ENCODE measurements at regions not wholly inside any gene's neighbourhood (a gene's known extent, or its start where the extent isn't known, plus 50 kb on each side); places are given as distances from the start of the nearest gene placed in this dataset.

DNA sequence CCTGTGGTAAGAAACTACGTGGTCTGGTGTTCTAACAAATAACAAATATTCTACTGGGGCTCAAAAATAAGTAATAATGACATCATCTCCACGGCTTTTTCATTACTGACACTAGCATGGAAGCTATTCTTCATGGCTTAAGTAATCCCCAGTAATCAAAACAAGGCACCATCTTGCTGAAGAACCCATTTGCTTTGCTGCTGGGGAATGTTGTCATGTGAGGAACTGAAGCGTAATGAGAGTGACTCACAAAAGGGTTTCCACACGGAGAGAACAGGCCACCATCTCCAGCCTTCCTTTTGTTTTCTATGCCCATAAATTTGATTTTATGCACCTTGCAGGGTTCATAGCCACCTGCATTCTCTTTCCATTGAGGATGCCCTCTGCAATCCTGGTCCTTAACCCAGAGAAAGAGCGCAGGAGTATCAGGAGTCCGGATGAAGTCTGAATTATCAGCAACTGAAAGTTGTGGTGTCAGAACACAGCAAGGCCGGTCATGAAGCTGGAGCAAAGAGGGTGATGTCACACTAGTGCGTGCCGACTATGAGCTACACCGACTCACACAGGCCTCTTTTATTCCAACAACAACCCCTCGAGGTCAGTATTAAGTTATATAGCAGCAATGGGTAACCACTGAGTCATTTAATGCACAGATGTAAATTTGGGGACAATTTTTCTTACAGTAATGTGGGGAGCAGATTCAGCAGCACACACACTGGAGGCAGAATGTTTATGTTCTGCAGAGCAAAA lies 173.7 kb upstream of the SSTR4 start:
- DNase-seq (ENCODE audit: low read depth): no peak

DNA sequence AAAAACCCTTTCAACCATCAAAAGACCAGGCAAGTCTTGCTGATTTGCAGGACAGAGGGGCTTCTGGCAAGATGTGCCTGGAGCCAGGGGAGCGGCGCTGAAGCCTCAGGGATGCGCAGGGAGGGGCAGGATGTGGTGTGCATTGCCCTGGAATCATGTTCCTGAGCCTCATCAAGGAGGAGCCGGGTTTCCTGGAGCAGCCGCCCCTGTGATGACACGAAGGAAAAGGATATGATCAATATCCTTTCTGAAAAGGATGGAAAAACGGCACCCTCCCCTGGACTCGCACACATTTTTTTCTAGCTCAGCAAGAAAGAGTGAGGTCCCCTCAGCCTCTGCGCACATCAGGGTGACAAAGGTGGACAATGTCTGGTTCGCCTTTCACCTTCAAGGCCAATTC lies 173.1 kb upstream of the SSTR4 start:
- no peak for DNase-seq (ENCODE audit: low read depth)

DNA sequence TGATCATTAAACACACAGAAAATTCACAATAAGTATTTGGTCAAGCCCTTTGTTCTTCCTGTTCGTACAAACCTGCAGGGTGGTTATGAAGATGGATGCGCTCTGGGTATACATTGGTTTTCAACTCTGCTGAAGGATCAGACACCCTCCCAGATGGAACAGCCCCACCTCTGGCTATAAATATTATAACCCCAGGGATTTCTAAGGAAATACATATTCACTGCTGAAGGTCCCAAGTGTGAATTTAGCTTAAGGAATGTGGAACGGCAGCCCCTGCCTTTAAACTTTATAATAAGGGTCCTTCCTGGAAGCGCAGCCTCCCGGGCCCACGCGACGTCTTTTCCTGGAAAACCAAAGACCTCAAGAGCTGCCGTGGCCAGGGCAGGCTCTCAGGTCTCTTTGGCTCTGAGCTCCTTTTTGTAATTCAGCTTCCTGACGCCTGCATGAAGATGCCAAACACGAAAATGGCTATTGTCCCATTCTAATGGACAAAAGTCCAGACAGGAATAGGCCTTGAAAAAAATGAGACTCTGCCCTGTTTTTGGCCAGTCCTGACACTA lies 172.4 kb upstream of the SSTR4 start:
- DNase-seq (ENCODE audit: low read depth): no peak

DNA sequence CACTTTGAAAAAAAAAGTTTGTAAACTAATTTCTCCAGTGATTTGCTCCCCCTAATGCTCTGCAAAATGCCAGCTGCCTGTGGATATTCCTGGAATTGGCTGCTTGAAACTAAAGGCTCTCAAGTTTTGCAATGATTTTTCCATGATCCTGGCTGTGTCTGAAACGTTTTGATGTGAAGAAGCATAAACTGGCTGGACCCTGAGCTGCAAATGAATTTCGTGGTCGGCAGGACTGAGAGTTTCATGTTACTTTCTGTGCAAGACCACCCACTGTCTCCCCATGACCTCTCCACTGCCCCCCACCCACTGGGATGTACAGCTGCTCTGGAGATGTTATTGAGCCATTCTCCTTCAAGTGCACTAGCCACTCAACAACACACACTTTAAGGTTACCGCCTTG lies 171.3 kb upstream of the SSTR4 start:
- DNase-seq (ENCODE audit: low read depth): no peak

DNA sequence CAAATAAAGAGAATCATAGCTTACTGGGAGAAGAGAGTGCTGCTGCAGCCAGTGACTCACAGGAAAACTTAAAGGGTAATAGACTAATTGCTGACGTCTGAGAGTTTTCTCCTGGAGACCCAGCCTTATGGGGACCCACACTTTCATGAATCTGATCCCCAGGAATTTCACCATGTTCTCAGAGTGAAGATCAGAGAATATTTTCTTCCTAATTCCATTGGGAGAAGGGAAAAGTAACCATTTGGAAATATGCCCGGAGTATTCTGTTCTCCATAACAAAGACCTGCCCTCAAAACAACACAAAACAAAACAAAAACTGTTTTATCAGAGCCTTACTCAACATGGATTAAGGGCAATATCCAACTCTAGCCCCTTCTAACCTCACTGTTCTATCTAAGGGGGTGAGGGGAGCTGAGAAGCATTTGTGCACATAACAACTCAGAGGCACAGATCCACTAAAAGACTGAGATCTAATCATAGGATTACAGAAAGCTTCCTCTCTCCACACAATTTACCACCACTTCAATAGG lies 168.2 kb upstream of the SSTR4 start:
- no peak for DNase-seq (ENCODE audit: low read depth)

DNA sequence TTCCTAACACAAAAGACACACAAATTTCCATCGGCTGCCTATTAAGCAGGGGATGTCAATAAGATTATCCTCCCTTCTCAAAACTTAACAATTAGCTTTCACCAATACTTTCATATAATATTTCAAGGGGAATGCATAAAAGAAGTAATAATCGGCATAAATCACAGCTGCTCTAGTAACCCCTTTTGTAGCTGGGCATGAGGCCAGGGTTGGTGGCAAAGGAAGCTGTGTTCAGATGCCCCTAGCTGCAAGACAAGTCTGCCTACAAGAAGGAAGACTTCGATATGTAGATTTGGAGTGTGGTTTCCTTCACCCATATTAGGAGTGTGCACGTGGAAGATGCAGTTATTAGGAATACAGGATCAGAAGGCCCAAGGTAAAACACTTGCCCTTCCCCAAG lies 156.9 kb upstream of the SSTR4 start:
- DNase-seq (ENCODE audit: low read depth): no peak

DNA sequence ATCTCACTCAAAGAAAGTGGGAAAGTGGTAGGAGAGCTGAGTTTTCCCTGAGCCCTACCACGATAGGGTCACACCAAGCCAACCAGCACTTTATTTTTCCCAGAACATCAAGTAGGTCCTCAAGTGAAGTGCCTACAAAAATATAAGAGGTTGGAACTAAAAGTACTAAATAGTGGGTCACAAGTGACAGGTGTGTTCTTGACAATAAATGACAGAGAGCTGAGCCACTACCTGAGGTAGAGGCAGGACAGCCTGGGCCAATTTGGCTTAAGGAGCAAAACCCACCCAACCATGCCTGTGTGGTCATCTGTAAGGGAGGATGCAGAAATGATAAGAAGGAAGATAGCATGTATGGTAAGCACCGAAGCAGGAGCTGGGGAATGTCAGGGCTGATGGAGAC lies 154.8 kb upstream of the SSTR4 start:
- DNase-seq (ENCODE audit: low read depth): no peak

DNA sequence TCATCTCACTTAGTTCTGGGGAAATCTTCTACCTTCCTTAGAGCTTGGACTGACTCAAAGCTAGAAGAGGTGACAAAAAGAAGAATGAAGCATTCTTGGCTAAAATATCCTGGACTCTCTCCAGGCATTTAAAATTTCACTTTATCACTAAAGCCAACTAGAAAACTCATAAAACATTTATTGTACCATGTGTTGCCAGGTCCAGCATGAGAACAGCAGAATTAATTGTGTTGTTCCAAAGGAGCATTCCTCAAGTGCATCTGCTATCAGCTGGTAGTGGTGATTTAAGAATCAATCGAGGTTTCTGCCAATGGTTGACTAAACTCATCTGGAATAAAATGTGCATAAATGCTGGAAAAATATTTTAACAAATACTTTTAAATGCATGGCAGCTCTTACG lies 147.3 kb upstream of the SSTR4 start:
- DNase-seq (ENCODE audit: low read depth): no peak

DNA sequence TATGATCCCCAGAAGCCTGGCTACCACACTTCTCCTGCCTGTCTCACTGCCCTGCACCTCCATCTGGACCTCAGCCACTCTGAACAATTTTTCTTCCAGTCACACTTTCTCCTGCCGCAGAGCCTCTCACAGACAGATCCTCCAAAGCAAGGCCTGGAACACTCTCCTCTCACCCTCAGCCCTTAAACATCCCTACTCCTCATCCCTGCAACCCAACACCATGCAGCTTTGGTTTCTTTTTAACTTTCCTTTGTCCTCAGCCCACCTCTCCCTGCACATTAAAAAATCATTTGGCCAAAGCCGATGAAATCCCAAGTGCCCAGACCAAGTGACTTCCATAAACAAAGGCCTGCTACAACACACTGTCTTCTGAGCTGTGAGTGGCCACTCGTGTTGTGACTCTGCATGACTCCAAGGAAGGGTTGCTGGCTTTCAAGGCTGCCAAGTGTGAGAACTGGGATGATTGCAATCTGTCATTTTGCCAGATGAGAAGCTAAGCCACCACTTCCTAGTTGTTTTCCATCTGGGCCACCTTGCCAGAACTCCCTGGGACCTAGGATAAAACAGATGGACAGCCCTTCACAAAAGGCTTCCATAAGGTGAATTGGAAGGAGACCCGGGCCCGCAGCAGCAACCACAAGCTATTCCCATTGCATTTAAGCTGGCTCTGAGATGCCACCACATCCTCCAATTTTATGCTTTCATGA lies 144.4 kb upstream of the SSTR4 start:
- DNase-seq (ENCODE audit: low read depth): no peak

DNA sequence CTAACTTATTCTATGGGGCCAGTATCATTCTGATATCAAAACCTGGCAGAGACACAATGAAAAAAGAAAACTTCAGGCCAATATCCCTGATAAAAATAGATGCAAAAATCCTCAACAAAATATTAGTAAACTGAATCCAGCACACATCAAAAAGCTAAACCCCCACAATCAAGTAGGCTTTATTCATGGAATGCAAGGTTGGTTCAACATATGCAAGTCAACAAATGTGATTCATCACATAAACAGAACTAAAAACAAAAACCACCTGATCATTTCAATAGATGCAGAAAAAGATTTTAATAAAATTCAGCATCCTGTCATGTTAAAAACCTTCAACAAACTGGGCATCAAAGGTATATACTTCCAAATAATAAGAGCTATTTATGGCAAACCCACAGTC lies 133.9 kb upstream of the SSTR4 start:
- no peak for DNase-seq (ENCODE audit: low read depth)

DNA sequence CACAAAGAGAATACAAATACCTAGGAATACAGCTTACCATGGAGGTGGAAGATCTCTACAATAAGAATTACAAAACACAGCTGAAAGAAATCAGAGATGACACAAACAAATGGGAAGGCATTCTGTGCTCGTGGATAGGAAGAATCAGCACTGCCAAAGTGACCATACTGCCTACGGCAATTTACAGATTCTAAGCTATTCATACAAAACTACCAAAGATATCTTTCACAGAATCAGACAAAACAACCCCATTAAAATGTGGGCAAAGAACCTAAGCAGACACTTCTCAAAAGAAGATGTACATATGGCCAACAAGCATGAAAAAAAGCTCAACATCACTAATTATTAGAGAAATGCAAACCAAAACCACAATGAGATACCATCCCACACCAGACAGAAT lies 133.2 kb upstream of the SSTR4 start:
- DNase-seq (ENCODE audit: low read depth): no peak

DNA sequence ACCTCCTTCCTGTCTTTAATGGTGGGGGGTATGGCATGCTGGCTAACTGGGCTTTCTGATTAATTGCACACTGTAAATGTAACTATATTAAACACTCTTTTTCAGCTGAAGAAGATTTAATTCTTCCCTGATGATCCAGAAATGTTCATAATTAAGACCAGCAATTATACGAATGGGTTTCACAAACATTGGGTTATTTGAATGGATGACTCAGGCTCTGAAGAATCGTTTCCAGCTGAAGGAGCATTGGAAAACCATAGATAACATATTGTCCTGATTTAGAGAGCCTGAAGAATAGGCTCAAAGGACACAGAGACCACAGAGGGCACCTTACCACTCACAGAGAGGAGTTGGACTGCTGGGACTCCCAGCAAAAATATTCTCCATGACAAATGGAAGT lies 130.7 kb upstream of the SSTR4 start:
- DNase-seq (ENCODE audit: low read depth): no peak

DNA sequence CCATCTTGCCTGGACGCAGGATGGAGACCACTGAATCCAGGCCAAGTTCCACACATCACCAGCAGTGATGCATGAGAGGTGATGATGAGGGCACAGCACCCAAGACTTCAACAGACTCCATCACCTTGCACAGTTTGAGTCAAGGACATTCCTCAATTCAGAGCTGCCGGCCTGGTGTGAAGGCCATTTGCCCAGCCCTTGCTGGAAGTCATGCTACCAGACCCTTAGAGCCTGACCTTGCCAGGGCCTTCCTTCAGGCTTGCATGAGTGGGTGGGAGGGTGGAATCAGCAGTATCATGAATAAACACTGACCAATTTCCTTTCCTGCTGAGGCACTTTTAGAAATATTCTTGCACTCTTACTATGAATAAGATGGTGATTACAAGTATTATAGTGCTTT lies 130.2 kb upstream of the SSTR4 start:
- DNase-seq (ENCODE audit: low read depth): no peak

DNA sequence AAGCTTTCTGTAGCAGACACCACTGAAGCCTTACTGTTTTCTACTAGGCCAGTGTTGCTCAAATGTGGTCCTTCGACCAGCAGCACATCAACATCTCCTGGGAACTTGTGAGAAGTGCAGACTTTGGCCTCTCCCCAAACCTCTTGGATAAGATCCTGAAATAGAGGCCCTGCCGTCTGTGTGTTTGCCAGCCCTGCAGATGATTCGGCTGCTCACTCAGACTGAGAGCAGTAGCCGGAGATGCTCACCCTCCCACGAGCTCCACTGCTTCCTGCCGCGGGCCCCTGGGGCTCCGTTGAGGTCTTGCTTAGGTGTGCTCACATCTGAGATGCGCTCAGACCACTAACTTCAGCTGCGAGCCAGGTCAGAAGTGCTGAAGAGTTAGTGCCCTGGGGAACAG lies 129.5 kb upstream of the SSTR4 start:
- DNase-seq (ENCODE audit: low read depth): no peak

DNA sequence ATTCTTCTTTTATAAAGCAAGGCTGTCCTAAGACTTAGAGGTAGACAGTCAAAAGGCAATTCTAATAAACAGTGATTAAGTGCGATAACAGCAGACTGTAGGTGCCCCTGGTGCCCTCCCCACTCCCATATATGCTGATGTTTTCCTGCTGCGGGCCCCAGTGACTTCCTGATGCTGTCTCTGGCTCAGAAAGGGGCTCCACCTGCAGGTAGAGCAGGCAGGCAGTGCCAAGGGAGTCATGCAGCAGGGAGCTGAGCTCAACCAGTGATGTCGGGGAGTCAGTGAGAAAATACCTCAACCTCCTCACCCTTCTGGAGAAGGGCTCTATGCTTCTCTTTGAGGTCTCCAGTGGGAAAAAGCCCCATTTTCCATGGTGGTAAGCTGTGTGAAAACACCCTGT lies 126.7 kb upstream of the SSTR4 start:
- DNase-seq (ENCODE audit: low read depth): no peak

DNA sequence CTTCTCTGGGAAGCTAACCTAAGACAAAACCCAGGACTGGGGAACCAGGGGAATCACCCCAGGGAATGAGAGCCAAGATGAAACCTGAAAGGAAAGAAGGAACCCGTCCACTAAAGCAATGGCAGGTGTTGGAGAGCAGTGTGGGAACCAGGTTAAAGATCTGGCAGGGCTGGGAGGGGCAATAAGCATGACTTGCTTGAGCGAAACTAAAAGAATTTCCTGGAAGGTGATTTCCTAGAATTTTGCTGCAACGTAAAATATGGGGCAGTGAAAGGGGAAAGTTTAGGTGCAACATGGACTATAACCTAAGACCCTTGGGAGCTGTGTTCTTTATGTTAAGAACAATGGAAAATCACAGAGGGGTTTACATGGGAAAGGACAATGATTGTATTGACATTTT lies 126.2 kb upstream of the SSTR4 start:
- no peak for DNase-seq (ENCODE audit: low read depth)

DNA sequence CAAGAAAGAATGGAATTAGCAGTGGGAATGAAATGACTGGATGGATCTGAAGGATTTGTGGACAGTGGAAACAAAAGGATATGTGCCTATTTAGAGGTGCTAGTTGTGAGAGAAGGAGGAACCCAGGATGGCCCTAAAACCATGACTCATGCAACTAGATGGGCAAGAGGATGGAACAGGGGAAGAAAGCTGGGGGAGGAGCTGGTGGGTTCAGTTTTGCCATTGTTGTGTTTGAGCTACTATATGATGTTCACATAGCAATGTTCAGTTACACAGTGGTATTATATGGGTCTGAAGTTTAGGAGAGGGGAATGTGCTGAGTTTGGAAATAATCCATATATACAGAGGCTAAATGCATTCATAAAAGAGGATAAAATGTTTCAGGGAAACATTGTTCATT lies 125.7 kb upstream of the SSTR4 start:
- DNase-seq (ENCODE audit: low read depth): no peak

DNA sequence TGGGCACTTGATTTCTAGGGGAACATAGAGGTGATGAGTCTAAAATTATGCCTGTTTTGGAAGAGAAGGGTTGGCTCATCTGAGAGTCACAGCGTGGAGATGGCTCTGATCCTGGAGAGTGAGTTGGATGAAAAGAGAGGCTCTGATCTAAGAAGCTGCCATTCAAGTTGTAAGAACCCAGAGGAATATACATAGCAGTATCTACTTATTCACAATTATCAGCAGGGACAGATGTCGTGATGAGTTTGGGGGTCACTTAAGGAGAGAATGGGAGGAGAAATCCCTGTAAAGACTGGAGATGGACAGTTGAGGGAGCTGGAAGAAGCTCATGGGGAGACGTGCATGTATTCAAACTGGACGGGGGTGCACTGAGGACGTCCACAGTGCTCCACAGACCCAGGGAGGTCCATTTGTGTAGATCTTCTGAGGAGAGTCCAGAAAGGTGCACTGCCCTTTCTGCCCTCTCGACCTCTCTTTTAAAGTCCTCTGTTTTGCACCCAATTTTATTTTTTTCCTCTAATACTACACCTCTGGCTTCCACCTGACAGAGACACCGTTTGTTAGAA lies 124.7 kb upstream of the SSTR4 start:
- no peak for DNase-seq (ENCODE audit: low read depth)

DNA sequence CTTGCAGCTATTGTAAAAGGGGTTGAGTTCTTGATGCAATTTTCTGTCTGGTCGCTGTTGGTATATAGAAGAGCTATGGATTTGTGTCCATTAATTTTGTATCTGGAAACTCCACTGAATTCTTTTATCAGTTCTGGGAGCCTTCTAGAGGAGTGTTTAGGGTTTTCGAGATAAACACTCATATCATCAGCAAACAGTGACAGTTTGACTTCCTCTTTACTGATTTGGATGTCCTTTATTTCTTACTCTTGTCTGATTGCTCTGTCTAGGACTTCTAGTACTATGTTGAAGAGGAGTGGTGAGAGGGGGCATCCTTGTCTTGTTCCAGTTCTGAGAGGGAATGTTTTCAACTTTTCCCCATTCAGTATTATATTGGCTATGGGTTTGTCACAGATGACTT lies 120.8 kb upstream of the SSTR4 start:
- no peak for DNase-seq (ENCODE audit: low read depth)

DNA sequence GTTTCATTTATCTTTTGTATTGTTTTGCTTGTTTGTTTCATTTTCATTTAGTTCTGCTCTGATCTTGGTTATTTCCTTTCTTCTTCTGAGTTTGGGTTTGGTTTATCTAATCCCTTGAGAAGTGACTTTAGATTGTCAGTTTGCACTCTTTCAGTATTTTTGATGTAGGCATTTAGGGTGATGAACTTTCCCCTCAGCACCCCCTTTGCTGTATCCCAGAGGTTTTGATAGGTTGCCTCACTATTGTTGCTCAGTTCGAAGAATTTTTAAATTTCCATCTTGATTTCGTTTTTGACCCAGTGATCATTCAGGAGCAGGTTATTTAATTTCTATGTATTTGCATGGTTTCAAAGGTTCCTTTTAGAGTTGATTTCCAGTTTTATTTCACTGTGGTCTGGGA lies 119.6 kb upstream of the SSTR4 start:
- no peak for DNase-seq (ENCODE audit: low read depth)

DNA sequence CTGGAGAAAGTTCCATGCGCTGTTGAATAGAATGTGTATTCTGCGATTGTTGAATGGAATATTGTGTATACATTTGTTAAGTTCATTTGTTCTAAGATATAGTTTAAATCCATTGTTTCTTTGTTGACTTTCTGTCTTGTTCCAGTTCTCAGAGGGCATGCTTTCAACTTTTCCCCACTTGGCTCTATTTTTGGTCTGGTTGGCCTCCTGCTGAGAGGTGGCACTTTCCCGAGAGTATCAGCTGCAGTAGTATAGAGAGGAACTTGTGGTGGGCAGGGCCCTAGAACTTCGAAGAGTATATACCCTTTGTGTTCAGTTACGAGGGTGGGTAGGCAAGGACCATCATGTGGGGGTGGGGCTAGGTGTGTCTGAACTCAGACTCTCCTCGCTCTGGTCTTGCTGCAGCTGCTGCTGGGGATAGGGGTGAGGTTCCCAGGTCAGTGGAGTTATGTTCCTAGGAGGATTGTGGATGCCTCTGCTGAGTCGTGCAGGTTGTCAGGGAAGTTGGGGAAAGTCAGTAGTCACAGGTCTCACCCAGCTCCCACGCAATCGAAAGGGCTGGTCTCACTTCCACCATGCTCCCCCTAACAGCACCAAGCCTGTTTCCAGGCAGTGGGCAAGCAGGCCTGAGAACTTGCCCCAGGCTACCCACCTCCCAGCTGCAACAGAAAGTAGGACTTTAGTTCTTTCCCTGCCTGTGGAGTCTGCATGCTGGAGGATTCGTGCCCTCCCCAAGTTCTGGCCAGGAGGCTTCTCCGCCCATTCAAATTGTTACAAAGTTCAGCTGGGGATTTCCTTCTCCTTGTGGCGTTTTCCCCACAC lies 118.9 kb upstream of the SSTR4 start:
- DNase-seq (ENCODE audit: low read depth): no peak

DNA sequence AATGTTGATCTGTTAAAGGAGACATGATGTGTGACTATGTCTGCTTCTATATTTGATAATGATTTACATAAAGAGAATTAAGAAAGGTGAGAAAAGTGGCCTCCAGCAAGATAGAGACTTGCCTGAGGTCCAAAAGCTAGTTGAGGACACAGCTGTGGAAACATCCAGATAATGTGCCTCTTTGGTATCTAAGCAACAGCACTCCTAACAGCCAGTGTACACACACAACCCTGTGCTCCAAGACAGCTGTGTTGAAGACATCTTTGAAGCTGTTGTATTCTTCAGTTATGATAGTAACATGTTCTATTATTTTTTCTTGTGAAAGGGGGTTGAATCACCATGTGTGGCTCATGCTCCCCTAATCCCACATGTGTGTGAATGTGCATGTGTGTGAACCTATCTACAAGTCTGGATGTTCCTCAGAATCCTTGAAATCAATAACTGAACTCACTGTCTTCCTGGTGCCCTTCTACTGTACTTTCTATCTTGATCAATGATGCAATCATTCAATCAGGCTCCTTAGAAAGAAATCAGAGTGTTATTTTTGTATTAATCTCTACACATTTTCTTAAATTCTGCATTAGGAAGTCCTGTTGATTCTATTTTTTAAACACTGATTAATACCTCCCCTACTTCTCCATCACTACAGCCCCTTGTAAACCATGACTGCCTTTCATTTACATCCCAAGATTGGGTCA lies 116.7 kb upstream of the SSTR4 start:
- DNase-seq (ENCODE audit: low read depth): no peak

Data from stimulated activated CD8-positive, alpha-beta memory T cell treated with anti-CD3 and anti-CD28 coated beads, Interleukin-15, amount 100 ng/mL, for 24 hours (primary cell).